IMR-90 (cell line): ENCODE measurements at regions not wholly inside any gene's neighbourhood (a gene's known extent, or its start where the extent isn't known, plus 50 kb on each side); places are given as distances from the start of the nearest gene placed in this dataset.

ENCODE experiments used
- ATAC-seq: fragments of 200-7000 bp; cut with Tn5 transposase; 2 replicates; pipeline ENCODE4 v1.9.1; 2020; ENCODE audit warnings: low read depth, mild to moderate bottlenecking, moderate library complexity
- BruUV-seq: library from RNA; stranded (reverse); fragments of 400-500 nt; replicated peaks from 2 replicates; lab custom pipeline; 2021; lab: Mats Ljungman, UMichigan
- CTCF ChIA-PET: fragments of 300-600 bp; formaldehyde crosslinking; extraction: SDS; loops from one replicate; lab custom pipeline; 2021; ENCODE audit warnings: antibody characterized with exemption; lab: Yijun Ruan, JAX
- POLR2A ChIA-PET: fragments of 300-600 bp; sonication (Branson Sonifier 250); formaldehyde crosslinking; loops from one replicate; lab custom pipeline; 2022; ENCODE audit warnings: antibody characterized with exemption; ENCODE audit not compliant: unreplicated experiment; lab: Charles Lee
- DNase-seq: peaks from one replicate; pipeline ENCODE4 v3.0.0; 2013
- H2AFZ ChIP-seq: replicated peaks from 2 replicates; pipeline ENCODE3; 2013; ENCODE audit warnings: low read length, mild to moderate bottlenecking; ENCODE audit not compliant: poor library complexity
- H2AK5ac ChIP-seq: 2 replicates; pipeline ENCODE4 v1.6.1; 2013; ENCODE audit warnings: low read depth, low read length, inconsistent platforms
- H2AK9ac ChIP-seq: replicated peaks from 2 replicates; pipeline ENCODE3; 2013; ENCODE audit warnings: mild to moderate bottlenecking, low read depth, low read length, moderate library complexity; ENCODE audit not compliant: poor library complexity
- H2BK120ac ChIP-seq: 2 replicates; pipeline ENCODE4 v1.6.1; 2013; ENCODE audit warnings: low read depth, low read length, inconsistent platforms
- H2BK15ac ChIP-seq: 3 replicates; pipeline ENCODE4 v1.6.1; 2013; ENCODE audit warnings: low read depth, low read length, inconsistent platforms
- H2BK20ac ChIP-seq: 2 replicates; pipeline ENCODE4 v1.6.1; 2013; ENCODE audit warnings: low read depth, mild to moderate bottlenecking, inconsistent platforms, low read length, moderate library complexity
- H2BK5ac ChIP-seq: 2 replicates; pipeline ENCODE4 v1.6.1; 2013; ENCODE audit warnings: mild to moderate bottlenecking, low read depth, low read length, inconsistent platforms; ENCODE audit not compliant: poor library complexity, severe bottlenecking
- H3K14ac ChIP-seq: replicated peaks from 2 replicates; pipeline ENCODE4 v1.6.1; 2013; ENCODE audit warnings: low read depth, low read length, inconsistent platforms
- H3K18ac ChIP-seq: 2 replicates; pipeline ENCODE4 v1.6.1; 2013; ENCODE audit warnings: low read depth, low read length, control low read depth
- H3K23ac ChIP-seq: 2 replicates; pipeline ENCODE4 v1.6.1; 2013; ENCODE audit warnings: low read depth, low read length, inconsistent platforms
- H3K27ac ChIP-seq: 2 replicates; pipeline ENCODE4 v1.5.1; 2013; ENCODE audit warnings: mild to moderate bottlenecking, control low read depth, low read length; ENCODE audit not compliant: insufficient read depth
- H3K27me3 ChIP-seq: 2 replicates; pipeline ENCODE4 v1.6.1; 2013; ENCODE audit warnings: low read length; ENCODE audit not compliant: control insufficient read depth, insufficient read depth
- H3K36me3 ChIP-seq: 2 replicates; pipeline ENCODE4 v1.6.1; 2013; ENCODE audit warnings: low read length, mixed read lengths; ENCODE audit not compliant: control insufficient read depth, insufficient read depth
- H3K4ac ChIP-seq: 2 replicates; pipeline ENCODE4 v1.6.1; 2013; ENCODE audit warnings: low read depth, low read length, inconsistent platforms
- H3K4me1 ChIP-seq: 2 replicates; pipeline ENCODE4 v1.6.1; 2013; ENCODE audit warnings: low read length, mixed read lengths; ENCODE audit not compliant: control insufficient read depth, insufficient read depth
- H3K4me2 ChIP-seq: 2 replicates; pipeline ENCODE4 v1.6.1; 2013; ENCODE audit warnings: low read depth, mild to moderate bottlenecking, control low read depth, low read length, moderate library complexity
- H3K4me3 ChIP-seq: 2 replicates; pipeline ENCODE4 v1.5.1; 2013; ENCODE audit warnings: low read depth, mild to moderate bottlenecking, control low read depth, low read length, moderate library complexity; ENCODE audit not compliant: insufficient read depth
- H3K56ac ChIP-seq: 2 replicates; pipeline ENCODE4 v1.6.1; 2013; ENCODE audit warnings: low read length, inconsistent platforms; ENCODE audit not compliant: insufficient read depth; ENCODE audit errors: extremely low read depth
- H3K79me1 ChIP-seq, 2 experiments: 2 replicates each; pipeline ENCODE4 v1.6.1; 2013; ENCODE audit warnings: low read length in 2 of 2, inconsistent platforms in 1 of 2, low read depth in 1 of 2
- H3K9ac ChIP-seq: 2 replicates; pipeline ENCODE4 v1.6.1; 2013; ENCODE audit warnings: low read depth, low read length, control low read depth
- H3K9me1 ChIP-seq: 2 replicates; pipeline ENCODE4 v1.6.1; 2013; ENCODE audit warnings: low read length, inconsistent platforms; ENCODE audit not compliant: insufficient read depth
- H3K9me3 ChIP-seq: 2 replicates; pipeline ENCODE4 v1.6.1; 2013; ENCODE audit warnings: low read length; ENCODE audit not compliant: control insufficient read depth, insufficient read depth
- H4K20me1 ChIP-seq: 2 replicates; pipeline ENCODE4 v1.6.1; 2013; ENCODE audit warnings: low read length, inconsistent platforms; ENCODE audit not compliant: insufficient read depth
- H4K5ac ChIP-seq: 2 replicates; pipeline ENCODE4 v1.6.1; 2013; ENCODE audit warnings: mild to moderate bottlenecking, low read depth, low read length, control low read depth
- H4K8ac ChIP-seq, 2 experiments: 2 replicates each; pipeline ENCODE4 v1.6.1; 2013; ENCODE audit warnings: low read depth in 2 of 2, low read length in 2 of 2, control low read depth in 1 of 2, inconsistent platforms in 1 of 2
- H4K91ac ChIP-seq: 2 replicates; pipeline ENCODE4 v1.6.1; 2013; ENCODE audit warnings: low read depth, low read length, inconsistent platforms; ENCODE audit not compliant: insufficient read depth
- BHLHE40 ChIP-seq: fragments of 150-350 bp; IDR thresholded peaks from 2 replicates; pipeline ENCODE4 v1.6.1; 2016; ENCODE audit warnings: mild to moderate bottlenecking, low read depth, low read length
- CEBPB ChIP-seq: IDR thresholded peaks from 2 replicates; pipeline ENCODE4 v1.6.1; 2012; ENCODE audit warnings: low read depth, low read length, improper control_type of control experiment
- CHD1 ChIP-seq: IDR thresholded peaks from 2 replicates; pipeline ENCODE4 v1.6.1; 2012; ENCODE audit warnings: low read depth, low read length, improper control_type of control experiment
- CTCF ChIP-seq: conservative IDR thresholded peaks from 2 replicates; pipeline ENCODE4 v1.5.1; 2012; ENCODE audit warnings: mild to moderate bottlenecking, low read depth, low read length, improper control_type of control experiment
- FOS ChIP-seq: fragments of 150-350 bp; IDR thresholded peaks from 2 replicates; pipeline ENCODE4 v1.6.1; 2016; ENCODE audit warnings: low read depth, low read length
- MAFK ChIP-seq: IDR thresholded peaks from 2 replicates; pipeline ENCODE4 v1.6.1; 2012; ENCODE audit warnings: low read depth, low read length, improper control_type of control experiment
- MAZ ChIP-seq: IDR thresholded peaks from 2 replicates; pipeline ENCODE4 v1.6.1; 2012; ENCODE audit warnings: low read depth, mild to moderate bottlenecking, low read length, improper control_type of control experiment, moderate library complexity, borderline replicate concordance
- MXI1 ChIP-seq: IDR thresholded peaks from 2 replicates; pipeline ENCODE4 v1.6.1; 2012; ENCODE audit warnings: low read depth, mild to moderate bottlenecking, low read length, moderate library complexity, borderline replicate concordance
- NFE2L2 ChIP-seq: fragments of 150-350 bp; IDR thresholded peaks from 2 replicates; pipeline ENCODE4 v1.6.1; 2016; ENCODE audit warnings: low read depth, mild to moderate bottlenecking, low read length
- POLR2A ChIP-seq: IDR thresholded peaks from 2 replicates; pipeline ENCODE4 v1.6.1; 2012; ENCODE audit warnings: mild to moderate bottlenecking, low read depth, low read length
- RAD21 ChIP-seq: IDR thresholded peaks from 2 replicates; pipeline ENCODE4 v1.6.1; 2012; ENCODE audit warnings: low read length, improper control_type of control experiment
- RCOR1 ChIP-seq: IDR thresholded peaks from 2 replicates; pipeline ENCODE4 v1.6.1; 2012; ENCODE audit warnings: mild to moderate bottlenecking, low read length, improper control_type of control experiment; ENCODE audit not compliant: insufficient replicate concordance
- RFX5 ChIP-seq: IDR thresholded peaks from 2 replicates; pipeline ENCODE4 v1.8.0; 2012; ENCODE audit warnings: low read depth, mild to moderate bottlenecking, low read length, moderate library complexity
- SMC3 ChIP-seq: fragments of 150-350 bp; IDR thresholded peaks from 2 replicates; pipeline ENCODE4 v1.6.1; 2016; ENCODE audit warnings: low read depth, mild to moderate bottlenecking, antibody characterized with exemption, low read length, moderate library complexity
- USF2 ChIP-seq: fragments of 150-350 bp; IDR thresholded peaks from 2 replicates; pipeline ENCODE4 v1.6.1; 2017; ENCODE audit warnings: mild to moderate bottlenecking, antibody characterized with exemption, low read length, low read depth
- WGBS, 2 experiments: methylation state at CpG; one replicate each; pipeline versions ENCODE4 v1.1.5 to v1.1.7; 2013; ENCODE audit warnings: missing lambda C conversion rate in 2 of 2; ENCODE audit not compliant: insufficient read length in 1 of 2; ENCODE audit errors: extremely low coverage in 2 of 2; 5-methylcytosine and 5-hydroxymethylcytosine counted together
- dilution Hi-C: fragments of 300-500 bp; cut with HindIII; formaldehyde crosslinking; loops from one replicate; pipeline ENCODE4 v1.14.3; 2018; ENCODE audit warnings: low sequenced_read_pairs; ENCODE audit not compliant: unreplicated experiment
- in situ Hi-C: fragments of 300-500 bp; cut with MboI; formaldehyde crosslinking; loops from 3 replicates; pipeline ENCODE4 v1.14.3; 2019; ENCODE audit warnings: low sequenced_read_pairs, inconsistent platforms, mixed read lengths
- intact Hi-C: fragments of 100-400 bp; cut with micrococcal nuclease; formaldehyde crosslinking; loops from 2 replicates; pipeline ENCODE4 v1.10.0; 2022
- TF ChIP-seq, protein P1 (sequence below): fragments of 150-350 bp; IDR thresholded peaks from 2 replicates; pipeline ENCODE4 v1.6.1; 2016; ENCODE audit warnings: low read depth, mild to moderate bottlenecking, low read length, moderate library complexity, borderline replicate concordance

GRCh38 chr6:170038251-170038650 is 252.6 kb downstream of the DLL1 start:
- 70% methylated on average over 2 of the region's 7 CpGs; no CpG with 5 or more reads in 1 of the 2 experiments for WGBS, 2 experiments
- intact Hi-C loops (no loop called here), in situ Hi-C loops (no loop called here), dilution Hi-C loops (no loop called here)
- Histone ChIP-seq H3K4me3 (no peak overlapping the region), H4K91ac (no peak overlapping the region), H2BK15ac (no peak overlapping the region), H4K5ac (no peak overlapping the region; the same call in 1 of the 2 replicates), H3K4me2 (no peak overlapping the region), H2BK20ac (no peak overlapping the region), H3K9ac (no peak overlapping the region), H3K4ac (no peak overlapping the region), H4K20me1 (no peaks in the 10 kb centered on the region), H3K9me1 (no peaks in the 10 kb centered on the region), H2BK5ac (no peak overlapping the region), H2AK5ac (no peak overlapping the region), H3K9me3 (peaks cover 42% of the 10 kb centered on the region), H3K56ac (no peak overlapping the region), H3K27me3 (no peaks in the 10 kb centered on the region), H2AFZ (no peak overlapping the region), H2AK9ac (no peak overlapping the region), H3K23ac (no peak overlapping the region), H3K18ac (no peak overlapping the region), H2BK120ac (no peak overlapping the region), H3K27ac (no peak overlapping the region), H3K4me1 (no peaks in the 10 kb centered on the region), H3K14ac (no peak overlapping the region), H4K8ac (no peak overlapping the region), H3K36me3 (no peaks in the 10 kb centered on the region), H3K79me1 (no peaks in the 10 kb centered on the region)
- ATAC-seq (no peak), DNase-seq (no peak)
- ChIA-PET POLR2A (no interaction called here), CTCF (no interaction called here)
- BruUV-seq = no TSS peak
- TF ChIP-seq USF2 (no peak), MAZ (no peak), NFE2L2 (no peak), CHD1 (no peak), RAD21 (no peak), RCOR1 (no peak), BHLHE40 (no peak), MXI1 (no peak), CTCF (no peak), FOS (no peak), POLR2A (no peak), CEBPB (no peak), RFX5 (no peak), SMC3 (no peak), MAFK (no peak)
- TF ChIP-seq, protein P1, sequence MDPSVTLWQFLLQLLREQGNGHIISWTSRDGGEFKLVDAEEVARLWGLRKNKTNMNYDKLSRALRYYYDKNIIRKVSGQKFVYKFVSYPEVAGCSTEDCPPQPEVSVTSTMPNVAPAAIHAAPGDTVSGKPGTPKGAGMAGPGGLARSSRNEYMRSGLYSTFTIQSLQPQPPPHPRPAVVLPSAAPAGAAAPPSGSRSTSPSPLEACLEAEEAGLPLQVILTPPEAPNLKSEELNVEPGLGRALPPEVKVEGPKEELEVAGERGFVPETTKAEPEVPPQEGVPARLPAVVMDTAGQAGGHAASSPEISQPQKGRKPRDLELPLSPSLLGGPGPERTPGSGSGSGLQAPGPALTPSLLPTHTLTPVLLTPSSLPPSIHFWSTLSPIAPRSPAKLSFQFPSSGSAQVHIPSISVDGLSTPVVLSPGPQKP = no peak
